Thymus (tissue), 11 donors: ENCODE measurements at regions not wholly inside any gene's neighbourhood (a gene's known extent, or its start where the extent isn't known, plus 50 kb on each side); places are given as distances from the start of the nearest gene placed in this dataset.

Experiments used
- DNase-seq, 9 donors: peaks; one replicate each; pipeline ENCODE4 v3.0.0-alpha.2; 2013; ENCODE audit warnings: low spot score in 9 of 9, low read depth in 6 of 9, missing footprints in 1 of 9
- H3K27ac ChIP-seq, 2 donors: one replicate each; pipeline ENCODE4 v1.5.1; 2013; ENCODE audit warnings: control low read depth in 1 of 2, low read depth in 1 of 2, low read length in 1 of 2, mild to moderate bottlenecking in 1 of 2, moderate library complexity in 1 of 2
- H3K27me3 ChIP-seq, 2 donors: one replicate each; pipeline ENCODE4 v1.5.1; 2013; ENCODE audit warnings: low read length in 1 of 2; ENCODE audit not compliant: control insufficient read depth in 2 of 2, insufficient read depth in 1 of 2
- H3K36me3 ChIP-seq, 2 donors: one replicate each; pipeline ENCODE4 v1.5.1; 2013; ENCODE audit warnings: low read length in 1 of 2, mild to moderate bottlenecking in 1 of 2, moderate library complexity in 1 of 2; ENCODE audit not compliant: control insufficient read depth in 2 of 2, insufficient read depth in 2 of 2
- H3K4me1 ChIP-seq, 2 donors: one replicate each; pipeline ENCODE4 v1.5.1; 2013; ENCODE audit warnings: low read length in 2 of 2; ENCODE audit not compliant: control insufficient read depth in 2 of 2, insufficient read depth in 2 of 2
- H3K4me3 ChIP-seq, 2 donors: one replicate each; pipeline ENCODE4 v1.5.1; 2013; ENCODE audit warnings: low read length in 2 of 2, control low read depth in 1 of 2, mild to moderate bottlenecking in 1 of 2
- H3K9me3 ChIP-seq, 2 donors: one replicate each; pipeline ENCODE4 v1.5.1; 2013; ENCODE audit warnings: low read length in 1 of 2, mild to moderate bottlenecking in 1 of 2; ENCODE audit not compliant: control insufficient read depth in 2 of 2, insufficient read depth in 1 of 2
- WGBS: extraction: QIAGEN DNeasy Blood & Tissue Kit; methylation state at CpG from one replicate; pipeline ENCODE4 v1.1.7; 2013; 5-methylcytosine and 5-hydroxymethylcytosine counted together
- donor health status: healthy.

- no peaks in the 10 kb centered on the region for H3K27me3 ChIP-seq
- no peak for DNase-seq
- no peak overlapping the region for H3K4me3 ChIP-seq
- H3K36me3 ChIP-seq: no peaks in the 10 kb centered on the region
- H3K4me1 ChIP-seq: peaks cover 0 to 5% of the 10 kb centered on the region in 2 donors
- WGBS: 98% methylated on average over 2 of the region's 2 CpGs
- no peaks in the 10 kb centered on the region for H3K9me3 ChIP-seq
- H3K27ac ChIP-seq: no peak overlapping the region
These were observed 84.6 kb downstream of the HMHB1 start for GRCh38 chr5:143896516-143896915.

- no peak for DNase-seq
- peaks cover 0 to 5% of the 10 kb centered on the region in 2 donors for H3K4me1 ChIP-seq
- H3K27ac ChIP-seq: no peak overlapping the region
- no peaks in the 10 kb centered on the region for H3K36me3 ChIP-seq
- H3K27me3 ChIP-seq: no peaks in the 10 kb centered on the region
- H3K4me3 ChIP-seq: no peak overlapping the region
- no peaks in the 10 kb centered on the region for H3K9me3 ChIP-seq
These were observed 85.0 kb downstream of the HMHB1 start for GRCh38 chr5:143896966-143897365.

- DNase-seq: peak in 1 of 9 donors; percentile 24
- whole genome bisulfite sequencing: 90% methylated on average over 1 of the region's 1 CpG
- H3K4me3 ChIP-seq: no peak overlapping the region
These were observed 86.4 kb downstream of the HMHB1 start for GRCh38 chr5:143898381-143898780.

GRCh38 chr5:143898916-143899591 lies 87.1 kb downstream of the HMHB1 start:
- 49% methylated on average over 6 of the region's 6 CpGs for WGBS
- peak in 1 of 9 donors; percentile 18 for DNase-seq
- no peak overlapping the region for H3K27ac ChIP-seq
- H3K36me3 ChIP-seq: no peaks in the 10 kb centered on the region
- H3K27me3 ChIP-seq: no peaks in the 10 kb centered on the region
- no peak overlapping the region for H3K4me3 ChIP-seq
- peaks cover 0 to 5% of the 10 kb centered on the region in 2 donors for H3K4me1 ChIP-seq
- H3K9me3 ChIP-seq: no peaks in the 10 kb centered on the region

More at GRCh38 chr5:143898381-143898780, 86.4 kb downstream of the HMHB1 start:
- no peaks in the 10 kb centered on the region for H3K9me3 ChIP-seq
- H3K4me1 ChIP-seq: peaks cover 0 to 5% of the 10 kb centered on the region in 2 donors
- no peak overlapping the region for H3K27ac ChIP-seq
- H3K27me3 ChIP-seq: no peaks in the 10 kb centered on the region
- H3K36me3 ChIP-seq: no peaks in the 10 kb centered on the region

- Histone ChIP-seq H3K27ac (no peak overlapping the region), H3K36me3 (no peaks in the 10 kb centered on the region), H3K4me1 (no peaks in the 10 kb centered on the region), H3K27me3 (no peaks in the 10 kb centered on the region), H3K9me3 (no peaks in the 10 kb centered on the region), H3K4me3 (no peak overlapping the region)
- no peak for DNase-seq
- 99% methylated on average over 1 of the region's 1 CpG for WGBS
These were observed 97.0 kb downstream of the HMHB1 start for GRCh38 chr5:143908959-143909358.

GRCh38 chr5:143913008-143913752 lies 101.2 kb downstream of the HMHB1 start:
- 98% methylated on average over 1 of the region's 1 CpG for WGBS
- no peaks in the 10 kb centered on the region for H3K36me3 ChIP-seq
- no peak overlapping the region for H3K27ac ChIP-seq
- no peaks in the 10 kb centered on the region for H3K4me1 ChIP-seq
- no peak overlapping the region for H3K4me3 ChIP-seq
- no peaks in the 10 kb centered on the region for H3K27me3 ChIP-seq
- no peaks in the 10 kb centered on the region for H3K9me3 ChIP-seq
- no peak for DNase-seq

- no peaks in the 10 kb centered on the region for H3K4me1 ChIP-seq
- no peak overlapping the region for H3K27ac ChIP-seq
- DNase-seq: no peak
- no peaks in the 10 kb centered on the region for H3K9me3 ChIP-seq
- no peaks in the 10 kb centered on the region for H3K27me3 ChIP-seq
- 3% methylated on average over 1 of the region's 1 CpG for WGBS
- H3K4me3 ChIP-seq: no peak overlapping the region
- H3K36me3 ChIP-seq: no peaks in the 10 kb centered on the region
These were observed 102.8 kb downstream of the HMHB1 start for GRCh38 chr5:143914756-143915155.

- no peak overlapping the region for H3K4me3 ChIP-seq
- DNase-seq: no peak
- no peaks in the 10 kb centered on the region for H3K9me3 ChIP-seq
- H3K27ac ChIP-seq: no peak overlapping the region
- H3K4me1 ChIP-seq: no peaks in the 10 kb centered on the region
- WGBS: 97% methylated on average over 2 of the region's 2 CpGs
- H3K27me3 ChIP-seq: no peaks in the 10 kb centered on the region
- no peaks in the 10 kb centered on the region for H3K36me3 ChIP-seq
These were observed 104.5 kb downstream of the HMHB1 start for GRCh38 chr5:143916451-143916850.

GRCh38 chr5:143918961-143919360 lies 107.0 kb downstream of the HMHB1 start:
- Histone ChIP-seq H3K9me3 (no peaks in the 10 kb centered on the region), H3K4me3 (no peak overlapping the region), H3K27ac (no peak overlapping the region), H3K36me3 (no peaks in the 10 kb centered on the region), H3K27me3 (no peaks in the 10 kb centered on the region), H3K4me1 (no peaks in the 10 kb centered on the region)
- no peak for DNase-seq
- 89% methylated on average over 1 of the region's 1 CpG for WGBS
